ENCODE measurements at regions not wholly inside any gene's neighbourhood (a gene's known extent, or its start where the extent isn't known, plus 50 kb on each side); places are given as distances from the start of the nearest gene placed in this dataset.
"Not testable (repeated sequence)": the region's sequence is repeated elsewhere in the genome, so short reads cannot be mapped to it uniquely, and the experiment has no call there.

GRCh38 chr2:91536109-91536508 is 2844.6 kb downstream of the RPIA start:
- DNase-seq (ENCODE audit: low read depth, low spot score); H4K20me1 ChIP-seq (replicated peaks; ENCODE audit: control insufficient read depth, extremely low read depth, insufficient read depth, low read length); intact Hi-C loops (cut with micrococcal nuclease); POLR2A ChIA-PET; CTCF ChIA-PET; dilution Hi-C loops (cut with MboI; ENCODE audit: extremely low pct_ligation_motif_present, low sequenced_read_pairs); H3K4me2 ChIP-seq (ENCODE audit: insufficient read depth, low read length); H3K36me3 ChIP-seq (ENCODE audit: control insufficient read depth in 2 of 2, extremely low read depth in 1 of 2, insufficient read depth in 2 of 2, low read length in 2 of 2); H3K9ac ChIP-seq (replicated peaks; ENCODE audit: extremely low read depth, insufficient read depth, low read length); H3K4me3 ChIP-seq (replicated peaks in 1 of 3; ENCODE audit: insufficient read depth in 1 of 3, low read depth in 1 of 3, low read length in 3 of 3); H3K9me1 ChIP-seq (replicated peaks; ENCODE audit: control insufficient read depth, extremely low read depth, insufficient read depth, low read length); H2AFZ ChIP-seq (ENCODE audit: low read depth, low read length); BruUV-seq (replicated peaks); H3K79me2 ChIP-seq (ENCODE audit: control insufficient read depth, insufficient read depth, low read length); H3K27ac ChIP-seq (ENCODE audit: insufficient read depth, low read depth, low read length); H3K9me3 ChIP-seq (replicated peaks; ENCODE audit: control insufficient read depth, insufficient read depth, low read length); H3K27me3 ChIP-seq (ENCODE audit: control insufficient read depth in 2 of 2, insufficient read depth in 2 of 2, low read length in 2 of 2); H3K4me1 ChIP-seq (ENCODE audit: control insufficient read depth, extremely low read depth, insufficient read depth, low read length); FAIRE-seq: not testable (repeated sequence)

DNA sequence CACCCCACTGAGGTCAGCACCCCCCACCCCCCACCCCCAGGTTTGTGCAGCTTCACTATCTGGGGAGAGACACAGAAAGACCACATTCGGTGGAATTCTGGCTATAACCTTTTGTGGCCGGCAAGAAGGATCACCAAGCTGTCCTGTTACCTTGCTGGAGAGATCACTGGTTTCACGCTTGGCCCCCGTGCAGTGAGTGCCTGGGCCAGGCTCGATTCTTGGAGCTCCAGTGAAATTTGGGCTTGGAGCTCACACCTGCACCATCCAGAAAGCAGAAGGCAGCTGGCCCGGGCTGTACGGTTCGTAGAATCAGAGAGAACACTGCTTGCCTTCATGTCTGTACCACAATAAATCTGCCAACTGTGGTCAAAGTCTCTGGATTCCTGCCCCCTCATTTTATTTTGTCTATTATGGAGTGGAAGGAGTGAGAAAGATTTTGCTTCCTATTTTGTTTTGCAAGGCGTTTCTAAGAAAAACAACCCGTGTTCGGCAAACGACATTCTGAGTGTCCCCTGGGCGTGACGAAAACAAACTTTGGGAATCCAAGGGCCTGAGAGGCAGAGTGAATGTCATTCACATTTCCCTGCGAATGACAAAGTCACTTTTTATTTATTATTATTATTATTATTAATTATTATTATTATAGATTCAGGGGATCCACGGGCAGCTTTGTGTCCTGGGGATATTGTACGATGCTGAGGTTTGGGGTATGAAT is 2845.2 kb downstream of the RPIA start:
- H3K27ac ChIP-seq (ENCODE audit: insufficient read depth, low read depth, low read length); H3K36me3 ChIP-seq (ENCODE audit: control insufficient read depth in 2 of 2, extremely low read depth in 1 of 2, insufficient read depth in 2 of 2, low read length in 2 of 2); H3K4me1 ChIP-seq (ENCODE audit: control insufficient read depth, extremely low read depth, insufficient read depth, low read length); H3K79me2 ChIP-seq (ENCODE audit: control insufficient read depth, insufficient read depth, low read length); BruUV-seq (replicated peaks); dilution Hi-C loops (cut with MboI; ENCODE audit: extremely low pct_ligation_motif_present, low sequenced_read_pairs); H3K9me1 ChIP-seq (replicated peaks; ENCODE audit: control insufficient read depth, extremely low read depth, insufficient read depth, low read length); H3K9me3 ChIP-seq (replicated peaks; ENCODE audit: control insufficient read depth, insufficient read depth, low read length); H4K20me1 ChIP-seq (replicated peaks; ENCODE audit: control insufficient read depth, extremely low read depth, insufficient read depth, low read length); H3K4me3 ChIP-seq (replicated peaks in 1 of 3; ENCODE audit: insufficient read depth in 1 of 3, low read depth in 1 of 3, low read length in 3 of 3); DNase-seq (ENCODE audit: low read depth, low spot score); FAIRE-seq; H3K9ac ChIP-seq (replicated peaks; ENCODE audit: extremely low read depth, insufficient read depth, low read length); CTCF ChIA-PET; H3K4me2 ChIP-seq (ENCODE audit: insufficient read depth, low read length); intact Hi-C loops (cut with micrococcal nuclease); H2AFZ ChIP-seq (ENCODE audit: low read depth, low read length); POLR2A ChIA-PET; H3K27me3 ChIP-seq (ENCODE audit: control insufficient read depth in 2 of 2, insufficient read depth in 2 of 2, low read length in 2 of 2): not testable (repeated sequence)

DNA sequence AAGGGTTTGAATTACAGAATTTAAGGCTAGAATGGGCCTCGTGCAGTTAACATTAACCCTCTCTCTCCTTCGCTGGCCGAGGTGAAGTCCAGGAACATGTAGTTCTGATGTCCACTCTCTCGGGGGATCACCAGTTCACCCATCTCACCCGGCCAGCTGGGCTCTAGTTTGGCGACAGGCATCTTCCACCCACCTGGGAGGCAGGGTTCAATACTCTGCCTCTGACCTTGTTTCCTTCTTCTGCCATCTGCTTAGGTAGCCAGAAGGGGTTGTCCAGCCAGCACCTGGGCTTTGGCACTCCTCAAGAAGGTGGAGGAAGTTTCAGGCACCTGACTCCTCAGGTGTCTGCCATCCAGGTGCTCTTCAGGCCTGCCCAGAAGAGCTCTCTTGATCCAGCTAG is 2857.8 kb downstream of the RPIA start:
- H3K9me1 ChIP-seq (replicated peaks; ENCODE audit: control insufficient read depth, extremely low read depth, insufficient read depth, low read length); CTCF ChIA-PET; H2AFZ ChIP-seq (ENCODE audit: low read depth, low read length); FAIRE-seq; BruUV-seq (replicated peaks); POLR2A ChIA-PET; H3K9ac ChIP-seq (replicated peaks; ENCODE audit: extremely low read depth, insufficient read depth, low read length); H3K4me1 ChIP-seq (ENCODE audit: control insufficient read depth, extremely low read depth, insufficient read depth, low read length); H3K27ac ChIP-seq (ENCODE audit: insufficient read depth, low read depth, low read length); H3K36me3 ChIP-seq (ENCODE audit: control insufficient read depth in 2 of 2, extremely low read depth in 1 of 2, insufficient read depth in 2 of 2, low read length in 2 of 2); H3K4me3 ChIP-seq (replicated peaks in 1 of 3; ENCODE audit: insufficient read depth in 1 of 3, low read depth in 1 of 3, low read length in 3 of 3); DNase-seq (ENCODE audit: low read depth, low spot score); H4K20me1 ChIP-seq (replicated peaks; ENCODE audit: control insufficient read depth, extremely low read depth, insufficient read depth, low read length); H3K4me2 ChIP-seq (ENCODE audit: insufficient read depth, low read length); dilution Hi-C loops (cut with MboI; ENCODE audit: extremely low pct_ligation_motif_present, low sequenced_read_pairs); H3K9me3 ChIP-seq (replicated peaks; ENCODE audit: control insufficient read depth, insufficient read depth, low read length); intact Hi-C loops (cut with micrococcal nuclease); H3K27me3 ChIP-seq (ENCODE audit: control insufficient read depth in 2 of 2, insufficient read depth in 2 of 2, low read length in 2 of 2); H3K79me2 ChIP-seq (ENCODE audit: control insufficient read depth, insufficient read depth, low read length): not testable (repeated sequence)

GRCh38 chr2:91558234-91558633 is 2866.8 kb downstream of the RPIA start:
- H3K4me1 ChIP-seq (ENCODE audit: control insufficient read depth, extremely low read depth, insufficient read depth, low read length); H3K27me3 ChIP-seq (ENCODE audit: control insufficient read depth in 2 of 2, insufficient read depth in 2 of 2, low read length in 2 of 2); intact Hi-C loops (cut with micrococcal nuclease); DNase-seq (ENCODE audit: low read depth, low spot score); H3K36me3 ChIP-seq (ENCODE audit: control insufficient read depth in 2 of 2, extremely low read depth in 1 of 2, insufficient read depth in 2 of 2, low read length in 2 of 2); H2AFZ ChIP-seq (ENCODE audit: low read depth, low read length); H3K27ac ChIP-seq (ENCODE audit: insufficient read depth, low read depth, low read length); H3K9me1 ChIP-seq (replicated peaks; ENCODE audit: control insufficient read depth, extremely low read depth, insufficient read depth, low read length); BruUV-seq (replicated peaks); H3K4me3 ChIP-seq (replicated peaks in 1 of 3; ENCODE audit: insufficient read depth in 1 of 3, low read depth in 1 of 3, low read length in 3 of 3); H3K9me3 ChIP-seq (replicated peaks; ENCODE audit: control insufficient read depth, insufficient read depth, low read length); H3K4me2 ChIP-seq (ENCODE audit: insufficient read depth, low read length); CTCF ChIA-PET; FAIRE-seq; H3K79me2 ChIP-seq (ENCODE audit: control insufficient read depth, insufficient read depth, low read length); dilution Hi-C loops (cut with MboI; ENCODE audit: extremely low pct_ligation_motif_present, low sequenced_read_pairs); H3K9ac ChIP-seq (replicated peaks; ENCODE audit: extremely low read depth, insufficient read depth, low read length); POLR2A ChIA-PET; H4K20me1 ChIP-seq (replicated peaks; ENCODE audit: control insufficient read depth, extremely low read depth, insufficient read depth, low read length): not testable (repeated sequence)

Measured in endothelial cell of umbilical vein (primary cell).